CD4-positive, alpha-beta T cell treated with Interleukin-4 for 1 hour (primary cell): ENCODE measurements at regions not wholly inside any gene's neighbourhood (a gene's known extent, or its start where the extent isn't known, plus 50 kb on each side); places are given as distances from the start of the nearest gene placed in this dataset.
"Not testable (repeated sequence)": the region's sequence is repeated elsewhere in the genome, so short reads cannot be mapped to it uniquely, and the experiment has no call there.

Source experiments
- DNase-seq, 2 donors: peaks; one replicate each; pipeline ENCODE4 v3.0.0-alpha.2; 2020 to 2022

DNA sequence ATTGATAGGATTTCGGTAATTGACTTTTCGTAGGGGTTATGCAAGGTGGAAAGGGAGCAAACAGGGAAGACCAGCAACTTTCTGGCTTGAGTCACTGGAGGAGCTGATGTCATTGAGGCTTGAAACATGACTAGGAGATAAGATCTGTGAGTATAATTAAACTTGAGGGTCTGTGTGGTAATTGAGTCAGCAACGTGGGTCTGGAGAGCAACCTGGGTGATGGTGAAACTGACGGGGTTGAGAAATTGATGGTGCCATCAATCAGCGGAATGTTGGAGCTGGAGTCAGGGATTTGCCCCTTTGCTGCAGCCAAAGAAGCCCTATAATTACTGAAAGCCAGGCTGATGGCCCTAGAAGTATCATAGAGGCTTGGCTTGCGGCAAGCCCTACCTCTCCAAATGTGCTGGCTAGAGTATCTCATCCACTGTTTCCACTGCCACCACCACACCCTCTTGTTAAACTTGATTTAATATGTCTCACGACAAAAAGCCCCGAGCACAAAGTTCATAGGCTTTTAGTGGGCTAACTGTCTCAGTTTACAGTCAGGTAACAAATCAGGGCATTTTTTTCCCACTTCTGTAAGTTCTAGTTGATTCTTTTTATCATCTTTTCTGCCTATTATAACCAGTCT, 186.9 kb upstream of the ELAC2 start:
- no peak for DNase-seq

DNA sequence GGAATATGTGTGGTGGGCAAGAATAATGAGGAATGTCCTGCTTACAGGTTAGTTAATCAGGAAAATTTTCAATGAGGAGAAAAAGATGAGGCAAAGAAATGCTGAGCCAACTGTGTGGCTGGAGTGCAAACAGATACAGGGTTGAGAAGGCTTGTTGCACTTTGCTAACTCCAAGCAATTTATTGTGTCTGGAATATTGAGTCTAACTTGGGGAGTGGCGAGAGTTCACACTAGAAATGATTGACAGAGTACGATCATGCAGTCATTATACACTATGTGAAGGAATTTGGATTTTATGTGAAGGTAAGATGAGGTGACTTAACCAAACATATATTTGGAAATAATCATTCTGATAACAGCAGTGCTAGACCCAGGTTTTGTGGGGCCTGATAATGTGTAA, 185.0 kb upstream of the ELAC2 start:
- no peak for DNase-seq

DNA sequence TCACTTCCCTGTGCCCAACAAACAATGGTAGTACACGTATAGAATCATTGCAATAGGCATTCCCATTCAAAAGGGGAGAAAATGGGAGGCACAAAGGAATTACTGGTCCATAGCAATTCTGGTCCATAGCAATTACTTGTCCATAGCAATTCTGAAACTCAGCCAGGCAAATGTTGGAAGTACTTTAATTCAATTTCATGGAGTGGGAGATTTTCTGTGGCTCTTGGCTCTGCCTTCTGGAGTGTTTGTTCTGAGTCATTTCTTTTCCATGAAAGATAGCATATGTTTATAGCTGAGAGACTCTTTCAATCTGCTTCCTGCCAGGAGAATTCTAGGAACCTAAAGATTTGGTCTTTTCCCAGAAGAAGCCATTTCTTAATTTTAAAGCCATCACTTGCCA, 182.8 kb upstream of the ELAC2 start:
- no peak for DNase-seq

DNA sequence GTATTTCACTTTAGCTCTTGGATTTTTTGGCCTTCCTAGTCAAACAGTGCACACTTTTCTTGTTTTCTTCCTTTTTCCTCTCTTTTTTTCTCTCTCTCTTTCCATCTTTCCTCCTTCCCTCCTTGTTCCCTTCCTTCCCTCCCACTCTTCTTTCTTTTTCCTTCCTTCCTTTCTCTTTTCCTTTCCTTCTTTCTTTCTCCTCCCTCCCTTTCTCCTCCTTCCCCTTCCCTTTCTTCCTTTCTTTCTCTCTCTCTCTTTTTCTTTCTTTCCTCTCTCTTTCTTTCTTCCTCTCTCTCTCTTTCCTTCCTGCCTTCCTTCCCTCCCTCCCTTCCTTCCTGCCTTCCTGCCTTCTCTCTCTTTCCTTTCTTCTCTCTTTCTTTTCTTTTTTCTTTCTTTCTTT, 181.6 kb upstream of the ELAC2 start:
- DNase-seq: no peak

DNA sequence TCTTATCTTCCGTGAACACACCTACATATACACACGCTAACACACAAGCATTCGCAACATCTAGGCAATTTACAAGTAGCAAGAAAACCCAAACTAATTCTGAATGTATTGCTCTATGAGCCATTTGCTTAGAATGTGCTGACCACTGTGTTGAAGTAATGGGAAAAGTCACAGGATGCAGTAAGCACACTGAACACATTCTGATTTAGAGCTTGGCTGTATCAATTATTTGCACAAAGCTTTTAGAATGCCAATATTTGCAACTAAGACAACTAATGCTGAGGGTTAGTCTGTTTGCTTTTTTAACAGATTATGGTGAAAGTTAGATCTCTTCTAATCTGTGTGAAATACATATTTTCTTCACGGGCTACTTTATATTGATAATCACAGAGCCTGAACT, 179.8 kb upstream of the ELAC2 start:
- DNase-seq: no peak

DNA sequence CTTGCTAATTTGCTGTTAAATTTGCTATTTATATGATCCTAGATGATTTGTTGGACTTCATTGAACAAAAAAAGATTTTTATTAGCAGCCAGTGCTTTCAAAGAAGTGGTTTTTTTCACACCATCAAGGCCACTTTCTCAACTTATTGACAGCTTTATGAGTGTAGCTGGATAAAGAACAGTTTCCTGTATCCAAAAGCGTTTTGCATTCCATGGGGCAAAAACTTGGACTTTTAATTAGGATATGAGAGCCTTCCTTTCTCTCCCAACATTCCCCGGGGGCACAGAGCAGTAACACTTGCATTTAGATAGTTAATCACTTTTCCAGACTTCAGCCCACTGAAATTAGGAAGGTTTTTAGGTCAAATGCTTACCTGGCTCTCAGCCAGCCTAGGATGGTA, 177.1 kb upstream of the ELAC2 start:
- no peak for DNase-seq

DNA sequence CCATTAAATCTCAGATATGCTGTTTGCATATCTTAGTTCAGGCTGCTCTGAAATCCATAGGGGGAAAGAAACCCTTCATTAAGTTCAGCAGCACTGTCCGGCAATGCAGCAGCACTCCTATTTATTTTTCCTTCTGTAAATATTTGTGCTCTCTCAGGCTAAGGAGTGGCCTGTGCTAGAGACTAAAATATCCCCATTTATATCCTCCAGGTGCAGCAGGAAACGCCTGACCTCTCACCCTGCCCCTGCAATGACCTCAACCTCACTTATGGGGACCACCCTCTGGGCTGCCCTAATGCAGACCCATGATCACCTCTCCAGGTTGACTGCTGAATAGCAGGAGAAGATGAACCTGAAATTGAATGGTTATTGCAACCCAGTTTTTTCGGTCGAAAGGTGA, 165.0 kb upstream of the ELAC2 start:
- DNase-seq: no peak

DNA sequence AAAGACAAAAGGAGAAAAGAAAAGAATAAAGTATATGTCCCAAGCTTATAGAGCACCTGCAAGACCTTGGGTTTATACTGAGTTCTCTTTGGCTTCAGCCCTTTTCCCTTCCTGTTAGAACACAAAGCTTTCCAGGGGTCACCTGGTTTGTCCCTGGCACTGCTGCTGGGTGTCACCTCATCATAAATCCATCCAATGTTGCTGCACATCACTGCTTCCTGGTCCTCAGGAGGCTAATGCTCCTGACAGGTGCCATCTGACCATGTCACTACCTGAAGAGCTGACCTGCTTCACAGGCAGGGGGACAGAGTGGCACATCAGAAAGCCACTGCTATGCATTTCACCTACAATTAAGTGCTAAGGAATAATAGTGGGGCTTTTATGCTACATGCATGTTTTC, 164.6 kb upstream of the ELAC2 start:
- DNase-seq: no peak

DNA sequence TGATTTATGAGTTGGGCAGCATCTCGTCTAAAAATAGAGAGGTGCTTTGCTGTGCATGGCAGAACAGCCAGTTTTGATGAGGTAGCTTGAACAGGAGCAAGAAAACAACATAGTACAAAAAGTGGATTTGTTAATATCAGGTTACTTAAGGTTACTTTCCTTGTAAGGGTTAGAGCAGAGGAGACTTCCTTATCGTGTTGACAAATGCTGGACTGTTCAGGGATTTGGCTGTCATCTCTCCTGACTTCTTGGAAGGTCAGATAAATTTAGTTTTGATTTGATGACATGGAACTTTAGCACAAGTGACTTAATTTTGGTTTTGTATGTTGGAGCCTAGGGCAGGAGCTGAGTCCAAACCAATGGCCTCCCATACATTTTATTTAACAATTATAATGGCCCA, 163.9 kb upstream of the ELAC2 start:
- no peak for DNase-seq

DNA sequence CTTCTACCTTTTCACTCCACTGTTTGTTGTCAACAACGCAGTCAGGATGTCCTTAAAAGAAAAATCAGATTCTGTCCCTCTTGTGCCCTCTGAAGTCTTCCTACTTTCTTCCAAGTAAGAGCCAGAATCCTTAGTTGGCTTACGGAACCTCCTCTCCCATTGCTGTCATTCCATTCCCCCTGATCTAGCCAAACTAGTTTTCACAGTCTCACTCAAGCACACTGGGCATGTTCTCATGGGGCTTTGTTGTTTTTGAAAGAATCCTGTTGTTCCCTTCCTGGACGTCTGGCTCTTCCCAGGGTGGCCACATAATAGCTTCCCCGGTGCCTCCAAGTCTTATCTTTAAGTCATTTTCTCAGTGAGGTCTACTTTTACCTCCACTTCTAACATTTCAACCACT, 158.6 kb upstream of the ELAC2 start:
- DNase-seq: no peak

DNA sequence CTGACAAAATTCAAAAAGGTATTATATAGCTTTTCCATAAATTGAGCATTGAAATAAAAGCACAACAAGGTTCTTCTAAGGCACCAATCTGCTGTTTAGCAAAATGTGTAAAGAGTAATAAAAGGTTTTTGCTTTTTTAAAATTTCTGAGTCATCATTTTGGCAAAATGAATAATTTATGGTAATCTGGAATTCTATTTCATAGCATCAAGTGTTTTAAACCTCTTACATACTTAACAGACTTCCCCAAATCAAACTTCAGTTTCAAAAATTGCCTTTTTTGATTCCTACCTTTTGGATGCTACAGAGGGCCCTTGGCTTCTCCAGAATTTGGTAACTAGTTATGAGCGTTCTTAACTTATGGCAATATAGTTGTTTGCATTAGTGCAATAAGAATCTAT, 154.0 kb upstream of the ELAC2 start:
- DNase-seq: no peak

DNA sequence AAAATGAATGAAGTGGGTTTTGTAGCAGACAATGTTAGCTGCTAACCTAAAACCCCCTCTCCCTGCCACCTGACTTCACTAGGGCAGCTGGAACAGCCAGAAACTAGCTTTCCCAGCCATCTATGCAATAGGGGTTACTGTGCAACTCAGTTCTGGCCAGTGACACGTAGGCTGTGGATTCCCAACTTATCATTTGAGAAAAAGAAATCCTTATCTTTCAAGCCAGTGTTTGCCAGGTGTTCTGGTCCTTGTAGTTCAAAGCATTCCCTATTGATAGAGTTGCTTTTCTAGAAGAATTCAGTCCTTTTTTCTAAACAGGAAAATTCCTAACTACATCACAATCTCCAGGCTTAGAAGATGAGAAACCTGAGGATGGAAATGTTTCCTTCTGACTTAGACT, 144.5 kb upstream of the ELAC2 start:
- DNase-seq: no peak

DNA sequence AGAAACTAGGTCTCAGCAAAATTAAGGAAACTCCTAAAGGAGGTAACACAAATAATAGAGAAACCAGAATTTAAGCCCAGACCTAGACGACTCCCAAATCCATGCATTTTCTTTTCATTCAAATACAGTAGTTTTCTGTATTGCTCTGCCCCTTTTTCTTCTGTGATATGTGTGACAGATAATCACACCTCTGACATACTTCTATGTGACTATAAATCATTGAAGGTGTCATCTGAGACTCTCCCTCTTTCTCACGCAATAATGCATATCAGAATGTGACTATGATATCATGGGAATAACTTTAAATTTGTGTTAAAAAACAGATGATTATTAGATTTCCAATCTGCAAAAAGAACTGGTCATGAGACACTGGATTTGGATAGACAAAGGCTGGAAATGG, 143.0 kb upstream of the ELAC2 start:
- DNase-seq: no peak

DNA sequence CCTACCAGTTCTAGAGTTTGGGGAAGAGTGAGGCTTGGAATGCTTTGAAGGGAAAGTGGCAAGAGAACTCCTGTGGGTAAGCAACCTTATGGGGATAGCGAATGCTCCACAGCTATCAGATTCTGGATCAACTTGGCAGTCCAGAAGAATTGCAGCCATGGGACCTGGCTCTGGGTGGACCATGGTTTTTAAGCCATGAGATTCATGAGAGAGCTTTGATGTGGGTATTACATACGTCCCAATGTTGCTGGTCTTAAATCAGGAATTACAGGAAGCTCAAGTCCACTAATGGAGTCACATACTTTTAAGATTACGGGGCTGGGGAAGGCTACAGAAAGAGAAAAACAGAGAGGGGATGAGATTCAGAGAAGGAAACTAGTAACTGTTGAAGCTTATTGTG, 142.5 kb upstream of the ELAC2 start:
- no peak for DNase-seq

DNA sequence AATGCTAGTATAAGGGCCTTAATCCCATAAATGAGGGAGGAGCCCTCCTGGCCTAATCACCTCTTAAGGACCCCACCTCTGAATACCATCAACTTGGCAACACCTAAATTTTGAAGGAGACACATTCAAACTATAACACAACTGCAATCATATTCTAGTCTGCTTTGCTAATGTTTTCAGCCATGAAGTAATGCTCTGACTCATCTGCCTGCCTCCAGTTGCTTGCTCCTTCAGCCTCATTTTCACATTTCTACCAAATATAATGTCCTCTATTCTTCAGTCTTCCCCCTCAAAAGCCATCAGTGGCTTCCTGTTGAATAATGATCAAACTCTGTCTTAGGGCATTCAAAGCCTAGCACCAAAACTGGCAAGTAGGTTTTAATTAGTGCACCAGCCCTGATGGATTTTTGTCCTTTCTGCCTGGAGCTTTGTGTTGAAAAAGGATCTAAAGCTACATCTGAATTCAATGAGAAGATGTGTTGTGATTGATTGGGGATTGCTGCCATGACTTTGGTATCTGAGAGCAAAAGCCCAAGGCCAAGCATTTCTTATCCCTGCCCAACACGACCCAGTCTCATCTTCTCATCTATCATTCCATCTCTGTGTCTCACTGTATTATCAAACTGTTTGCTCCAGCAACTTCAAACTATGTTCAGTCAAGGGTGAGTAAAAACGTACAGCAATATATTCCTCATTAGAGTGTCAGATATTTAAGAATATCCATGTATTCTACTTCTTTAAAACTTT, 140.8 kb upstream of the ELAC2 start:
- DNase-seq: no peak

DNA sequence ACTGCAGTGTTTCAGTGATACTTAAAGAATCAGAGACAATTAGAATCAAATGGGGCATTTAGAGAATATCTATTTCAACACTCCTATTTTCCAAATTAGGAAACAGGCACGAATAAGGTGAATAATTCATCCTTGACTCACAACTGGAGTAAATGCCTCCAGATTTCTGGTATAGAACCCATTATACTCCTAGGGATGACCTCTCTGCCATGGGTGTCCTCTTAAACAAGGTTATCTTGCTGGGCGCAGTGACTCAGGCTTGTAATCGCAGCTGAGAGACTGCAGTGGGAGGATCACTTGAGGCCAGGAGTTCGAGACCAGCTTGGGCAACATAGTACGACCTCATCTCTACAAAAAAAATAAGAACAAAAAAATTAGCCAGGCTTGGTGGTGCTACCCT, 139.8 kb upstream of the ELAC2 start:
- no peak for DNase-seq

DNA sequence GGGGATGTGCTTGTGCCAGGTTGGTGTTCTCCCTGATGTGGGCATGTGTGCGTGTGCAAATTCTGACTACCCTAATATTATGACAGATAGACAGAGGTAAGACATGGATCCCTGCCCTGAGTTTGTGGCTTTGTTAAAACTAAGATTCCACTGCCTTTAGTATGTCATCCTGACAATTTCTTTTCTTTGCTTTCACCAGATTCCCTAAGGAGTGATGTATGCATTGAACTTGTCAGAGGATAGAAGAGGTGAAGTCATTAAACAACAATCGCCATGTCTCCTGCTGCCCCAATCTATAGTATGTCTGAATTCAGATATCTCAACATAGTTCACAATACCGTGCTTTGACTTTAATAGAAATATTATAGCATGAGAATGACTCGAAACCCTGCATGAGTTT, 137.1 kb upstream of the ELAC2 start:
- no peak for DNase-seq

DNA sequence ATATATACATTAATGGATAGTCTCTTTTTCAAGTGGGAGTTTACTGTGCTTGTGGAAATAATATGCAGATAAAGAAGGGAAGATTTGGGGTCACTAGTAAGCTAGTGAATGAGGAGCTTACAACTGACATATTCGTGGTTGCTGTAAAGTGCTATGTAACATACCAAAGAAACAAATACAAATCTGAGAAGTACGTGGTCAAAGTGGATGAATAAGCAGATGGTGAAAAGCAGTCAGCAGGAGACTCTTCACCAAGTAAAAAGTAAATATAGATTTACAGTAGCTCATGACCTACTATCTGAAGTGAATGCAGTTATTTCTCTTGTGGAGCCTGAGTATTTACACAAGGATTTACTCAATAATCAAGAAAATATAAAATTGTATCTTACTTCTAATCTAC, 136.6 kb upstream of the ELAC2 start:
- no peak for DNase-seq

DNA sequence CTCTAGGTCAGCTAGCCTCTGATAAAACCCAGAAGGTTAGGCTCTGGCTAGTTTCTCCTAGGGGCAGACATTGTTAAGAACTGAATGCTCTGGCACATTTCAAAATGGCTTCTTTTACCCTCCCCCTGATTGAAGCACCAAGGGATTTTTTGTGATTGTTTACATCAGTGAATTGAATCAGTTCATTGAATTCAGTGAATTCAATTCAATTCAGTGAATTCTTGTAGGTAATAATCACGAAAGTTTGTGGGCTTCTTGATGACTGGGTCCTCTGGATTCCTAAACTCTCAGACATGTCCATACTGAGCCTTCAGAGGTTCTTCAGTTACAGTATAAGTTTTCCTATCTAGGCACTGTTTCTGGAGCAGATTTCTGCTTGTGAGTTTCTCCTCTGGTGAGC, 135.2 kb upstream of the ELAC2 start:
- DNase-seq: no peak

DNA sequence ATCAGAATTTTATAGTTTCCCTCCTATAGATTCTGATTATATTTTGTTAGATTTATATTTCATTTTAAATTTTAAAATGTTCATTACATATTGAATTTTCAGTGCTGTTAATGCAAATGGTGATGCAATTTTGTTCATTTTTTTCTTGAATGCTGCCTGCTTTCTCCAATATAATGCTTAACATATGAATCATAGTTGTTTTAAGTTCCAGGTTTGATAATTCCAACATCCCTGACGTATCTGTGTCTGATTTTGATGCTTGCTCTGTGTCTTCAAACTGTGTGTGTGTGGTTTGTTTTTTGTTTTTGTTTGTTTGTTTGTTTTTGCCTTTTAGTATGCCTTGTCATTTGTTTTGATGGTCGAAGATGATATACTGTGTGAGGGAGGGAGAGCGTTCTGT, 134.7 kb upstream of the ELAC2 start:
- no peak for DNase-seq

DNA sequence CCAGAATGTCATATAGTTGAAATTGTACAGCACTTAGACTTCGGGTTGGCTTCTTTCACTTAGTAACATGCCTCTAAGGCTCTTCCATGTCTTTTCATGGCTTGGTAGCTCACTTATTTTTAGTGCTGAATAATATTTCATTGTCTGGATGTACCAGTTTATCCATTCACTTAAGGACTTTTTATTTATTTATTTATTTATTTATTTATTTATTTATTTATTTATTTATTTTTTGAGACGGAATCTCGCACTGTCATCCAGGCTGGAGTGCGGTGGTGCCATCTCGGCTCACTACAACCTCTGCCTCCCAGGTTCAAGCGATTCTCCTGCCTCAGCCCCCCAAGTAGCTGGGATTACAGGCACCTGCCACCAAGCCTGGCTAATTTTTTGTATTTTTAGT, 132.9 kb upstream of the ELAC2 start:
- DNase-seq: not testable (repeated sequence)

DNA sequence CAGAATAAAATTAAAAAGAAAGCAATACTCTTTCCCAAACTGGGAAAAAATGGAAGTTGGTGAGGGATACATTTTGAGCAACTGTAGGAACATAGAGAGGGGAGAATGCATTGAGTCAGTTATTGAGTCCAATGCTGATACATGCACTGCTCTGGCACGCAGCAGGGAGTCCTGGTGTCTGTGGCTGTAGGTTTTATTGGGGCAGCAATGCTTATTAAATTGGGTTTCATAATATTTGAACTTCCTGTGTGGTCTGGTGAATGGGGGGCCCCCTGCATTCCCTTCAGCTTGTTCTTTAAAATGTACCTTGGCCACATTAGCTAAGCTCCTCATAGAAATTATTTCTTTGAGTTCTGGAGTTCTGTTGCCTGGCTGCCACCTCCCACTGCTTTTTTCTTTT, 125.2 kb upstream of the ELAC2 start:
- DNase-seq: no peak

DNA sequence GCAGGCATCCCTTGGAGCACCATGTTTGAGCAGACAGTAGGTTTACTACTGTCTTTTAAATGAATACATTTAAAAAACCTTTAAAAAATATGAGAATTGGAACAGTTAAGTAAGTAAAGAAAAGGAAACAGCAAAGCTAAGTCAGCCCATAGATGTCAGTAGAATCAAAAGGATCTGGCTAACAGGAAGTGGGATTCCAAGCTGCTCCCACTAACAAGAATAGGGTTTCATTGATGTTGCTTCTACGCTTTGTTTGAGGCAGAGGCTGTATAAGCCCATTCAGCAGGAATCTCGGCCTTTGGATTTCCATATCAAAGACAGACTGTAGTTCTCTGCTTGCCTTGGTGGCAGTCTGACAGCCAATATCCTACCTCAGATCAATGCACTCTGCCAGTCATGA, 122.9 kb upstream of the ELAC2 start:
- DNase-seq: no peak

DNA sequence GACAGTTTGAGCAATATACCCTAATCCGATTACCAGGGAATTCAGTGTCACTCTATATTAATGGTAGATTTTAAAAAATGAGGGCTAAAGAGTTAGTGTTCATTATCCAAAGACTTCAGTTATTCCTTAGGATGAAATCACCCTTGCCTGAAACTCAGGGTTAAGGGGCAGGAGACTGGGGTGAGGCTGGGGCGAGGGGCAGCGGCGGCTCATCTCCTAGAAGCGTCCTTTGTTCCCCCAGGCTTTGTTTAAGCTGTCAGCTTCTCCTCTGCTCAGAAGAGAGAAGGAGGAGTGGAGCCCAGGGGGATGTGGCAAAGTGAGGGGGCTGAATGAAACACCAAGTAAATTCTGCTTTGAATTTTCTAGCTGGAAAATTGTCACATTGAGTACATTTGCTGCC, 117.7 kb upstream of the ELAC2 start:
- DNase-seq: no peak

DNA sequence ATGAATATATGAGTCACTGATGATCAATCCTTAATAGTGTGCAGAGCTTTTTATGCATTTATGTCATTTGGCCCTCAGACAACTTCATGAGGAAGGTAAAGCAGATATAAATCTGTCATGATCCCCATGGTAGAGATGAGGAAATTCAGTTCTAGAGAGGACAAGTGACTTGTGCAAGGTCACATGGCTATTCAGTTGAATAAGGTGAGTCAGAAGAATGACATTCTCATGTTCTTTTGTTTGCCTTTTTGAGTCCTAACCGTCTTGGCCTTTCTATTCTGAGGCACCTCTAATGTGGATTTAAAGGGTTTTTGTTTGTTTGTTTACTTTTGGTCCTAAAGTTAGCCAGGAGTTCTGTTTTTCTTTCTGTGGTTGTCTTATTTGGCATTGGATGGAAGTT, 116.2 kb upstream of the ELAC2 start:
- no peak for DNase-seq
